ENCODE measurements at regions not wholly inside any gene's neighbourhood (a gene's known extent, or its start where the extent isn't known, plus 50 kb on each side); places are given as distances from the start of the nearest gene placed in this dataset.

- TF ChIP-seq, protein P1, sequence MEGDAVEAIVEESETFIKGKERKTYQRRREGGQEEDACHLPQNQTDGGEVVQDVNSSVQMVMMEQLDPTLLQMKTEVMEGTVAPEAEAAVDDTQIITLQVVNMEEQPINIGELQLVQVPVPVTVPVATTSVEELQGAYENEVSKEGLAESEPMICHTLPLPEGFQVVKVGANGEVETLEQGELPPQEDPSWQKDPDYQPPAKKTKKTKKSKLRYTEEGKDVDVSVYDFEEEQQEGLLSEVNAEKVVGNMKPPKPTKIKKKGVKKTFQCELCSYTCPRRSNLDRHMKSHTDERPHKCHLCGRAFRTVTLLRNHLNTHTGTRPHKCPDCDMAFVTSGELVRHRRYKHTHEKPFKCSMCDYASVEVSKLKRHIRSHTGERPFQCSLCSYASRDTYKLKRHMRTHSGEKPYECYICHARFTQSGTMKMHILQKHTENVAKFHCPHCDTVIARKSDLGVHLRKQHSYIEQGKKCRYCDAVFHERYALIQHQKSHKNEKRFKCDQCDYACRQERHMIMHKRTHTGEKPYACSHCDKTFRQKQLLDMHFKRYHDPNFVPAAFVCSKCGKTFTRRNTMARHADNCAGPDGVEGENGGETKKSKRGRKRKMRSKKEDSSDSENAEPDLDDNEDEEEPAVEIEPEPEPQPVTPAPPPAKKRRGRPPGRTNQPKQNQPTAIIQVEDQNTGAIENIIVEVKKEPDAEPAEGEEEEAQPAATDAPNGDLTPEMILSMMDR (conservative IDR thresholded peaks at IDR 0.05 in 1 of 2, IDR thresholded peaks at IDR 0.05 in 1 of 2; ENCODE audit: low read depth in 1 of 2, low read length in 2 of 2), result no peak
- no peak for TF ChIP-seq EZH2 (IDR thresholded peaks at IDR 0.05; ENCODE audit: low read length, missing control alignments)
Measured at GRCh38 chr5:124566875-124567450, 179.5 kb downstream of the ZNF608 start.

All from fibroblast of lung (primary cell).